CD4-positive, alpha-beta T cell treated with Interleukin-21 for 1 hour (primary cell): ENCODE measurements at regions not wholly inside any gene's neighbourhood (a gene's known extent, or its start where the extent isn't known, plus 50 kb on each side); places are given as distances from the start of the nearest gene placed in this dataset.
A peak's percentile ranks its signal among the peaks of the same experiment; 100 is the strongest.

Experiments
- DNase-seq: peaks from one replicate; pipeline ENCODE4 v3.0.0-alpha.2; 2020

DNA sequence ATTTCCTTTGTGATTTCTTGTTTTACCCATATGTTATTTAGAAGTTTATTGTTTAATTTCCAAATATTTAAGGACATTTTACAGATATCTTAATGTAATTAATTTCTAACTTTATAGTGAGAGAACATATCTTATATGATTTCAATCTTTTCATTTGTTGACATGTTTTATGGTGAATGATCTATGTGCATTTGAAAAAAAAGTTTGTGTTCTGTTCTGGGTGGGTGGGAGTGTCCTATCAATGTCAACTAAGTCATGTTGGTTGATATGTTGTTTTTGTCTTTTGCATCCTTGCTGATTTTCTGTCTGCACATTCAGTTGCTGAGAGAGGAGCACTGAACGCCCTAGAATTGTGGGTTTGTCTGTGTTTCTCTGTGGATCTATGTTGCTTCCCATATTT is 50.3 kb upstream of the CBFA2T3 start:
- no peak for DNase-seq

DNA sequence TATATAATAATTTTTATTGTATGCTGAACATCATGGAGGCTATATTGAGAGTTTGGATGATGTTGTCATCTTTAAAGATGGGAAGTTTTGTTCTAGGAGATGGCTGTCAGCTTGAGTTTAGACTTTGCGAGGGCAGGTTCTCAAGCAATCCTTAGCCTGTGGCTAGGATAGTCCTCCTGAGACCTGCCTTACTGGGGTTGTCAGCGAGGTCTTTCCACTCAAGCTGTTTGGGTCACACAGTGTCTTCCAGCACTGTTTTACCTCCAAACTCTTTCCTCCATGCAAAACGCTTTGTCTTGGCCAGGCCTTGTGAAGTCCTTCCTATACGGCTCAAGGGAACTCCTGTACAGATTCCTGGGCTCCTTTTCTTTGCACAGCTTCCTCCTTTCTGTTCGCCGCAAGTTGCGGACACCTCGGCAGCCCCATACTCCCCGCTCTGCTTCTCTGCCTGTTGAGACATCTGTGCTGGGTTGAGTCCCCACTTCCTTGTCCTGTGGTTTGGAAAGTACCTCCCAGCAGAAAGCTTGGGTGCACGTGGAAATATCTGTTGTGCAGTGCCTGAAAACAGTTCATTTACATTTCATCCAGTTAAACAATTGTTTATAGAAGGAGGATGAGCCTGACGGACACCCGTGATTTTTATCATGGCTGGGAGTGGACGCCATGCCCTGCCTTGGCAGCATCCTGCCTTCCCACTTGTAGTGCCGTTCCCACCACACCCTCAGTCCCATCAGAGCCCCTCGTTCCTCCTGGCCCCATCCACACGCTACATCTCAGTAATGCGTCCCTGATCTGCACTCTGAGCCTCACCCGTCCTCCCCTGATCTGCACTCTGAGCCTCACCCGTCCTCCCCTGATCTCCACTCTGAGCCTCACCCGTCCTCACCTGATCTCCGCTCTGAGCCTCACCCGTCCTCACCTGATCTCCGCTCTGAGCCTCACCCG is 55.0 kb upstream of the CBFA2T3 start:
- DNase-seq = peak; percentile 71

DNA sequence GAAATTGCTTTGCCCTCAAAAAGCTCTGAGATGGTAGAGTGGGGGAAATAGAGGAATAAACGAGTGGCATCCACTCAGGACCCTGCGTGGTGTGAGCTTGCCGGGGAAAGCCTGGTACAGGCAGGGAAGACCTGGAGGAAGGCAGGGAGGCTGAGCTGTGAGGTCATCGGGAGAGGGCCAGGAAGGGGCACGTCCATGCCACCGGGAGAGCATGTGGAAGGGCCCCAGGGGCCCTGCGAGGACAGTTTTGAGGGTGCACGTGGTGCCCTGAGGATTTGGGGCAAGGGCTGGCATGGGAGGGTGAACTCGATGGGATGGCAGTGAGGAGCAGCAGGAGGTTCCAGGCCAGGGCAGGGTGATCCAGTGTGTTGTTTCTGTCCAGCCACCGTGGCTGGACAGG is 56.3 kb upstream of the CBFA2T3 start:
- no peak for DNase-seq

DNA sequence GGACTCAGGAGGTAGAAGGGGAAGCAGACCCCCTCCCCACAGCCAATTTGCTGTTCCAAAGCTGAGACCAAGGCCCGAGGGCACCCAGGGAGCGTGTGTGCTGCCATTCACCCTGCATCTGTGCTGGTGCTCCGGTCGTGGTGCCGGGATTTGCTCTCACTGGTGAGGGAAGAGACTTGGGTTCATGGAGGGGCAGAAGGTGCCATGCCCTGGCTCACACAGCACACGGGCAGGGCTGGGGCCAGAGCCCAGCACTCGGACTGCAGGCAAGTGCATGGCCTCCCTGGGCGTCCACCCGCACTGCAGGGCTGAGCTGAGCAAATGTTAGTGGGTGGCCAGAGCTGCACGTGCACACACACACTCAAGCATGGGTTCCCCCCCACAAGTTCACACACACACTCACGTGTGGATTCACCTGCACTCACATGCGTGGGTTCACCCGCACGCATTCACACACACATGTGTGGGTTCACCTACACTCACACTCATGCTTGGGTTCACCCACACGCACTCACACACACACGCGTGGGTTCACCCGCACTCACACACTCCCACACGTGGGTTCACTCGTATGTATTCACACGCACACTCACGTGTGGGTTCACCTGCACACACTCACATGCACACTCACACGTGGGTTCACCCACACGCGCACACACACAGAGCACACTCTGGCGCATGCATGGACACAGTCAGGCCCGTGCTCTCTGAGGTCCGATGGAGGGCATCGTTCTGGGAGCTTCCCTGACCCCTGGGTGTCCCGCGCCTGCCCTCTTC is 57.0 kb upstream of the CBFA2T3 start:
- DNase-seq = no peak

DNA sequence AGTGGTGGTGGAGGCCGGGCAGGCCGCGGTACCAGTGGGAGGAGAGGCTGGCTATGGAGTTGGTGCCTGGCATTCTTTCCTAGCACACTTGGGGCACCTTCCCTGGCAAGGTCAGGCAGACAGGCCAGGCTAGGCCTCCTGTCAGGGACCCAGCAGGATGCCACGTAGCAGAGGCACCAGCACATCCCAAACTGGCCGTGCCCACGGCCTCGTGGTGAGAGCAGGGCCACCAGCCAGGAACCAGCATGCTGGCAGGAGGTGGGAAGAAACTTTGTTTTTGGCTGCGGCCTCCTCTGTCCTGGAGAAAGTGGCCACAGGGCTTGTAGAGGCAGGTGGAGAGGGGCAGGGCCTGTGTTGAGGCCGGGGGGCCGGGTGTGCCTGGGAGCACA is 57.6 kb upstream of the CBFA2T3 start:
- no peak for DNase-seq

DNA sequence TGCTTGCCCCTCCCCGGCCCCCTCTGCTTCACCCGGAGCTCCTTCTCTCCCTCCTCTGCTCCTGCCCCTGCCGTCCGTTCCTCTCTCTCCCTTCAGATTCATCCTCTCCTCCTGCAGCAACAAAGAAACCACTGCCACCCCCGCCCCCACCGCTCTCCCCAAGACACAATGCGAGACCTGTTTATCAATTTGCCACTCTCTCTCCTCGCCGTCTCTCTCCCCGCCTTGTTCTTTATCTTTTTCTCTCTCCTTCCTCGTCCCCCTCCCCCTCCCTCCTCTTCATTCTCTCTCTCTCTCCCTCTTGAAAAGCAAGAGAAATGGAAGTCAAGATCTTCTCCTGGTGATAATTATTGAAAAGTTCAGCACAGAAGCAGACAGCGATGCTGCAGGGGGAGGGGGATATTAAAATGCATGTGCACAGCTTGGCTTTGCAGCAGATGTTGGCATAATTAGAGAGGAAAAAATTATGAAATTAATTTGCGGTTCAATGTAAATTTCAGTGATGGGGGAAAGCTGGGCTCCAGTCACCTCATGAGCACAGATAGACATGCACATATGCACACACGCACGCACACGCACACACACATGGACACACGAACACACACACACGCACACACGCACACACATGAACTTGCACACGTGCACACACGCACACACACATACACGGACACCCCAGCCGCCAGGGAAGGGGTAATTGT is 58.1 kb upstream of the CBFA2T3 start:
- no peak for DNase-seq

DNA sequence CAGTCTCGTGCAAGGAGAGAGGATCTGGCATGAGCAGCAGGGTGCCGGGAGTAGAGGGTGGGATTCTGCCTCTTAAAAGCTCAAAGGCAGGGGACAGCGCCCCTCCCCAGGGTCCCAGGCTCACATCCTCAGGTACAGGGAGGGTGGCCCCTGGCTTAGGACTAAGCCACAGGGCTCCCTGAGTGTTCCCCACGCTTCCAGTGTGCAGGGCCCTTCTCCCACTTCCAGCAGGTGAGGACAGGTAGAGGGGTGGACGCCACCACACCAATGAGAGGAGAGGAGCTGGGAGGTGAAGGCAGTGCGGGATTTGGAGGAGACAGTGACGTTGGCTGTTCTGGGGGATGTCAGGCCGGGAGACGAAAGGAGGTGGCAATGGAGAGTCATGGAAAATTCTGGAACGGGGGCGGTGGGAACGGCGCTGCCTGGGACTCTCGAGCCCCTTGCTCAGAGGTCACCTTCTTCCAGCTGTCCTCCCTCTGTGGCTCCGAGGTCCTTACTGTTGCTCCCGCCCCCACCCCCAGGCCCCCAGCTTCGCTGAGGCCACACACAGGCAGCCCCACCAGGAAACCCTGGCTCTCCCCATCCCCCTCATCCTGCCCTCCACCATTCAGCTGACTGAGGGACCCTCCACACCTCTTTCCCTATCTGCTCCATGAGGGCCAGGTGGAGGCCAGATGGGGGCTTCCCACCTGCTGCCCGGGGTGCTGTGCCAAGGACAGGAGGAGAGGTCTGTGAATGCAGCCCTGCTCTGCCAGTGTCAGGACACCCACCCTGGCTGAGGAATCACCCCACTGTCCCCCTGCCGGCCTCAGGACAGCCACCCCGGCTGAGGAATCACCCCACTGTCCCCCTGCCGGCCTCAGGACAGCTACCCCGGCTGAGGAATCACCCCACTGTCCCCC is 57.7 kb upstream of the ACSF3 start:
- no peak for DNase-seq

DNA sequence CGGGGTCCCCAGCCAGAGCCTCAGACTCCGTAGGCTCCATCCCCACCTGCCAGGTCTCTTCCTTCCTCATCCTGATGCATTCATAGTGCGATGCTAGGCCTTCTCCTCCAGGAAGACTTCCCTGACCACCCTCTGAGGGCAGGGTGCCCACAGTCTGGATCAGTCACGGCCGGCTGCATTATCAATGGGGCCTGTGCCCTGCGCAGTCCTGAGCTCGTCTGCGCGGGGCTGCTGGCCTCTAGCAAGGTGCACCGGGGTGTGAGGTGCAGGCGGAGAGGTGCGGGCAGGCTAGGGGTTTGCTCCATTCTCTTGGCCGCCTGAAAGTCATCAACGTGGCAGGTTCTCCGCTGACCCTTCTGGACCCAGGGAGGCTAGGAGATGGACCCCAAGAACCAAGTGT is 56.9 kb upstream of the ACSF3 start:
- DNase-seq = no peak

DNA sequence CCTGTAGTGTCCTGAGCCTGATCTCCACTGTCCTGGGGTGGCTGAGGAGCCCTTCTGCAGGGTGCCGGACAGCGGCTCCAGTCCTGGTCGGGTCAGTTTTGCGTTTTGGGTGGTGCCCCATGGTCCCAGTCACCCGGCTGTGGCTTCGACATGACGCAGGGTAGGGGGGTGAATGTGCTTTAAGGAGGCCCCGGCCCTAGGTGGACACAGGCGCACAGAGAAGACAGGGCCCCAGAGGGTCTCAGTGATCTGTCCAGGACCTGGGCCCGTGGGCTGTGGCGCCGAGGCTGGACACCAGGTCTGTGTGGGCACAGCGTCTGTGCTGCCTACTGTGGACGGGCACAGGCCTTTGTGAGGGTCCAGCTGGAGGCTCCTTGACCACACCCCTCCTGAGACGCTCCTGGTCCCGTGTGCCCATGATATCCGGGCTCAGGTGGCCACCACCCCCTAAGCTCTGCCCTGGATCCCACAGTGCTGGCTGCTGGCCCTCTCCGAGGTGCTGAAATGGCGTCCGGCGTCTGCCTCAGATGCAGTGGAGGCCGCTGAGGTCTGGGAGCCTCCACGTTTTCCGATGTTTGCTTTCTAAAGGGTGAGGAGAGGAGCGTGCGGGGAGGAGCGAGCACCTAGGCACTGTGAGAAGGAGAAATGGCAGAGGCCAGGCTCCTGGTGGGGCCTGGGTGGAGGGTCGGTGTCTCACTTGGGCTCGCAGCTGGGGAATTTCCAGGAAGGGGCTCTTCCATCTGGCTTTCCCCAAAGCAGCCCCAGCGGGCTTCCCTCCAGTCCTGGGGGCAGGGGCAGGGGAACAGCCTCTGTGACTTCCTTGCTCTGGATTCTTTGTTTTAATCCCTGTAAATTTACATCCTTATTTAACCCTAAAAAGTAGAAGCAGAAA is 56.1 kb upstream of the ACSF3 start:
- DNase-seq = peak; percentile 12

DNA sequence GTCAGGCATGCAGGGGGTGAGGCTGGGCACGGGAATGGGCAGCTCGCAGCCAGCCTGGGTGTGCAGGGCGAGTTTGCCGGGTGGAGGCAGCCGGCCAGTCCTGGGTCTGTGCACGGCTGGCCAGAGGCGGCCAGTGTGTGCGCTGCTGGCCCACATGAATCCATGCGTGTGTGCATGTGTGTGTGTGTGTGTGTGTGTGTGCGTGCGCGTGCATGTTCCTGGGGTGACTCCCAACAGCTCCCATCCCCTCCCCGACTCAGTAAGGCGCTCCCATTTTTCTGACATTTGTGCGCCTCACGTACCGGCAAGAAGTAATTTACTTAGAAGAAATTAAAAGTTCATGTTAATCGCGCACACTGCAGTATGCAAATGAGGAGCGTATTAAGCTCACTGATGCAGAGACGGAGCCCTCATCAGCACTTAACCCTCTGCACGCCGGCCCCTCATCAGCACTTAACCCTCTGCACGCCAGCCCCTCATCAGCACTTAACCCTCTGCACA is 55.4 kb upstream of the ACSF3 start:
- DNase-seq = no peak

DNA sequence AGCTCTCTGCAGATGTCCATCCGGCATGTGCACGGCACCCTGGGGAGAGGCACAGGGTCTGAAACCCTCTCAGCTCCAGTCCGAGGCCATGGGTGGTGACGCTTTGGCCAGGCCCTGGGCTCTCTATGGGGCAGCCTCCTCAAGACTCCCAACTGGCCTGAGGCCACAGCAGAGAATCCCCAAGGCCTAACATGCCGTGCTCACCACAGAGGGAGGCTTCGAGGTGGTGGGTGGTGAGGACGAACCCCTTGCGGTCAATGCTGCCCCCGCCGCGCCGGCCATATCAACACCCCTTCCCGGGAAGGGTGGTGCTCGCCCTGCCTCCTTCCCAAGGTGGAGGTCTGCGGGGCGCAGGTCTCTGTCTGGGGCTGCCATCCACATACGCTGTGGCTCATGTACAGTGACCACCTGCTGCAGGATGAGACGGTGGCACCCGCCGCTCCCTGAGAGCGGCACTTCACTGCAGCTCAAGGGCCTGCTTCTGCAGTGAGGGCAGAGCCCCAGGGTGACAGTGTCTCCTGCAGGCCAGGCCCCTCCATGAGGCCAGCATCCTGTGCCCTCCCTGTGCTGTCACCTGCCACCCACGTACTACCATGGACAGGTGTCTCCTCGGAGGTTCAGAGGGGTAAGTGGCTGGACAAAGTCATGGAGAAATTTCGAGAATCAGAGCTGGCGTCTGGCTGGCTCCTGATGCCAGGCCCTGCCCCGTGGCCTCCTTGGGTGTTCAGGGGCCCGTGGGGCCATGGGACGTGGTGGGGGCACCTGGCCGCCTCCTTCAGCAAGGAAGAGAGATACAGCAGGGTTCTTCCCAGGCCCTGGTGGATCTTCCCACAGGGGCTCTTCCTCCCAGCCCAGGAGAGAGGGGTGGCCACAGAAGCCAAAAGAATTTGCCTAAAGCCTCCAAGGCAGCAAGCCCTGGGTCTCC is 54.6 kb upstream of the ACSF3 start:
- no peak for DNase-seq

DNA sequence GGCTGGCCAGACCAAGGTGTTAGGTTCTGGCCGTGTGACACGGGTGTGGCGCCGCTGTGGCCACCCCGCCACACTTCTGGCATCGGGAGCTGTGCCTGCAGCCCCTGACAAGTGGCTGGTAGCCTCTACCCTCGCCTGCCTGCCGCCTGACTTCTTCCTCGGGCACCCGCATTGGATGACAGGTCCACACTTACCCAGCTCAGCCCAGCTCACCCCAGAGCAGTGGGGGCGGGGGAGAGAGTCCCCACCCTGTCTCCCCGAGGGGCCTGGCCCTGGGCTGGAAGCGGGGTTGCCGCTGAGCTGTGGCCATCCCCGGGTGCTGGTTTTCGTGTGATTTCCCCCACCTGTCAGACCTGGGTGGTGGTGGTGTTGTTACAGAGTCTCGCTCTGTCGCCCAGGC is 53.9 kb upstream of the ACSF3 start:
- no peak for DNase-seq

DNA sequence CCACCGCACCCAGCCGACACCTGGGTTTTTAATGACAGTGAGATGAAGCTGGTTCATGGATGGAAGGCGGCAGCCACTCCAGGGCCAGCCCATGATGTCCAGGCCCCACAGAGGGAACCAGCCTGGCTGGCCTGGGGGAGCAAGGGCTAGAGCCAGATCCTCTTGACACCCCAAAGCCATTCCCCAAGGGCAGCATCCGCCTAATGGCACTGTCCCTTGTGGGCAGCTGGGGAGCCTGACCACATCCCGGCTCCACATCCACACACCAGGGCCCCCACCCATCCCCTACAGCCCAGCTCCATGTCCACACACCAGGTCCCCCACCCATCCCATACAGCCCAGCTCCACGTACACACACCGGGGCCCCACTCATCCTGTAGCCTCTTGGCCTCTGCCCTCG is 53.3 kb upstream of the ACSF3 start:
- no peak for DNase-seq

DNA sequence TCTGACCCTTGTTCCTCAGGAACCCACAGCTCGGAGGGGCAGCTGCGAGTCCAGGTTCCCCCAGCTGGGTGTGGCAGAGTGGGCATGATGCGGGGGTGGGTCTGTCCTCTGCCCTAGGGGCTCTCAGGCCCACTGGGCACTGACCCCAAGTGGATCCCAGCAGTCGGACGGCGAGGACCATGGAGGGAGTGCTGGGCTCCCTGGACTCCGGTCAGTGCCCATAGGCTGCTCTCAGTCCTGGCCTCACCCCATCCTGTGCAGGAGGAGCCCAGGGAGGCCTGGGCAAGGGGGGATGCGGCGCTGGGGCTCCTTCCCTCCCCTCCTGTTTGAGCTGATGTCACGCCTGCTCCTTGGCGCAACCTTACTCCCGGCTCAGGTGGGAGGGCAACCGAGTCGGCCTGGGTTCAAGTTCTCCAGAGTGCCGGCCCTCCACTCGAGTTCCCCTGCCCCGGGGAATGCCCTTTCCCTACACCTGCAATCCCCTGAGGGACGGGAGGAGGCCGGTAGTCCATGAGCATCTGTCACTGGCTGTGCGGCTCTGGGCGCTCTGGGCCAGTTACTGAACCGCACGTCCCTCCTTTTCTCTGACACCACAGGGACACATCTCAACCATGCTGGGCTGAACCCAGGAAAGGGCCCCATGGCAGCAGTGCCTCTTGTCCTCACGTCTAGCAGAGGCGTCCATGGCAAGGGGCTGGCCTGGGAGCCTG is 52.6 kb upstream of the ACSF3 start:
- DNase-seq = no peak

DNA sequence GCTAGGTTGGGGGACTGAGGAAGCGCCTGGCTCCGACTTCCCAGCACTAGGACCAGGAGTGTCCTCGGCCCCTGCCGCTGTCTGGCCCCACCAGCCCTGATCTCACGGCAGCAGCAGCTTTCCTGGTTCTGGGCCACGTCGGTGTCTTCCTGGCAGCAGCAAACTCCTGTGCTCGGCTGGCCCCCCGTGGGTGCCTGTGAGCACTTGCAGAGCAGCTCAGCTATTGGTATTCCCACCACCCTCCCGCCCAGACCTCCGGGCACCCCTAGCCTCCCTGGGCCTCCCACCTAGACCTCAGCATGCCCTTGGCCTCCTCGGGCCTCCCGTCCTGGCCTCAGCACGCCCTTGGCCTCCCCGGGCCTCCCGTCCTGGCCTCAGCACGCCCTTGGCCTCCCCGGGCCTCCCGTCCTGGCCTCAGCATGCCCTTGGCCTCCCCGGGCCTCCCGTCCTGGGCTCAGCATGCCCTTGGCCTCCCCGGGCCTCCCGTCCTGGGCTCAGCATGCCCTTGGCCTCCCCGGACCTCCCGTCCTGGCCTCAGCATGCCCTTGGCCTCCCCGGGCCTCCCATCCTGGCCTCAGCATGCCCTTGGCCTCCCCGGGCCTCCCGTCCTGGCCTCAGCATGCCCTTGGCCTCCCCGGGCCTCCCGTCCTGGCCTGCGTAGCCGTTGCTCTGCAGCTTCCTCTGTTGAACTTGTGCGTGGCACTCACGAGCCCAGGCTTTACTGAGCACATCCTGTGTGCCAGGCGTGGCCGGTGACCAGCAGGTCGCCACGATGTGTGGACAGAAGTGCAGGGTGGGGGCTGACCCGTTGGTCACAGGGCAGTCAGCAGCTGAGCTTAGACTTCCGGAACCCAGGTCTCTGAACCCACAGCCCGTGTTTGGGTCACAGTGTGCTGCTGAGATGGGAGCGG is 51.8 kb upstream of the ACSF3 start:
- no peak for DNase-seq

DNA sequence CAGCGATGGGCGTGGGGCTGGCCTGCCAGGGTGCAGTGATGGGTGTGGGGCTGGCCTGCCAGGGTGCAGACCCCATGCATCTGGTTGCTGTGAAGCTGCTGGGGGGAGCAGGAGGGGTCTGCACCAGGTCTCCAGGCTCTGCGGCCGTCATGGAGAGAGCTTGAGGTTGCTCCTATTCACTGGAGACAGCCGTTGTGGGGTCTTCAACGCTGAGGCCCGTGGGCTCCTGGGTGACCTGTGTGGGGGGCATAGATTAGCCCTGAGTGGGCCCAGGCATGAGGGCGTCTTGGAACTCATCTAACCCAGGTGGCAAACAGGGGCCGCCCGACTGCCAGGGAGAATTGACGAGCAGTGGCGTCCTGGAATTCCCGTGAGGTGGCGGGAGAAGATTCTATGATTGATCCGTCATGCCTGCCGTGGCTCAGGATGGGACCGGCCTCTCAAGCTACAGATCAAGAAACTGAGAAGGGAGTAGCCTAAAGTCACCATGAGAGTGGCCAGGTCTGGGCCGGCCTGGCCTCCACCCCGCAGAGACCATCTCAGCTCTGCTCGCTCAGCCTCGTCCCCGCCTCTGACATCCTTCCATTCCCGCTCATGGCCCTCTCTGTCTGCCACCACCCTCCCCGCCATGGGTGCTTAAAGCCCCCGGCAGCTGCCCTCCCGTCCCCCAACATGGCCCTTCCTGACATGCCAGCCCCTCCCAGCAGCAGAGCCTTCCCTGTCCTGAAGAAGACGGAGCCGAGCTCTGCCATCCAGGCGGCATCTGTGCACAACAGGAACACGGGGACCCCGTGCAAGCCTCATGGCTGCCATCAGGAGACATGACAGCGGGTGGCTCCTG is 50.7 kb upstream of the ACSF3 start:
- DNase-seq = no peak
